ENCODE measurements at regions not wholly inside any gene's neighbourhood (a gene's known extent, or its start where the extent isn't known, plus 50 kb on each side); places are given as distances from the start of the nearest gene placed in this dataset.

DNA sequence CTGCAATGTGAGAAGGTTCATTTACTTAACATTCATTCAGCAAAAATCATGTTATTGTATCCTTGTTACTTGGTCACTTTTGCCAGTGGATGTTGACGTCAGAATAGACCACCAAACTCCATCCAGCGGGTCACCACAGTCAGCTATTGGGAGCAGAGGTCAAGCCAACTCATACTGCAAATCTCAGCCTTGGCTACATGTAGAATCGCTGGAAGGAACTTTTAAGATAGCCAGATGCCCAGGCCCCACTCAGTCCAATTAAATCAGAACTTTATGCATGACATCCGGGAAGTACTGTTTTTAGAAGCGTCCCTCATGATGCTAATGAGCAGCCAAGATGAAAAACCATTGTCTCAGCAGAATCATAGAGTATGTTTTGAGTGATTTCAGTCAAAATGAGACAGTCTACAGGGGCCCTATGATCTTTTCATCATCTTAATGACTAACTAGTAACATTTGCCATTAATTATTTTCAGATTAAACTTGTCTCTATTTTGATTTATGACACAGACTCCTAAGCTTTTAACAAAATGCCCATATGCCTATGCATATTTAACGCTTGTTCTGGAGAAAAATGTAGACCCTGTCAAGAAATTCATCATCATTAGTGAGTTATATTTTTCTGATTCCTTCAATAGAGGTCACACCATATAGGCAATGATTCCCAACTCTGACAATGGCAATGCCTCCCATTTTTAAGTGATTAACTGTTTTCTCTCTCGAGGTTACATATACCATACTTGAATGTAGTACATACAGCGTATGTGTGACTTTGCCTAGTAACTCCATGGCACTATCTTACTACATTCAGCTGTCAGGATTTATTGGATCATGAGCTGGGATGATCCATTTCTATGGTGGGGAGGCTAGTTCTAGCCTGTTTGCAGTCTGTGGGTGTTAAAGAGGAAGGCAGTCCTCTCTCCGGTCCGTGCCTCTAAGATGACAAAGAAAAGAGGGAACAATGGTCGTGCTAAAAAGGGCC is 63.7 kb upstream of the CCBE1 start:
- intact Hi-C loops (cut with DNase I), result no loop called here
- DNase-seq, result no peak

DNA sequence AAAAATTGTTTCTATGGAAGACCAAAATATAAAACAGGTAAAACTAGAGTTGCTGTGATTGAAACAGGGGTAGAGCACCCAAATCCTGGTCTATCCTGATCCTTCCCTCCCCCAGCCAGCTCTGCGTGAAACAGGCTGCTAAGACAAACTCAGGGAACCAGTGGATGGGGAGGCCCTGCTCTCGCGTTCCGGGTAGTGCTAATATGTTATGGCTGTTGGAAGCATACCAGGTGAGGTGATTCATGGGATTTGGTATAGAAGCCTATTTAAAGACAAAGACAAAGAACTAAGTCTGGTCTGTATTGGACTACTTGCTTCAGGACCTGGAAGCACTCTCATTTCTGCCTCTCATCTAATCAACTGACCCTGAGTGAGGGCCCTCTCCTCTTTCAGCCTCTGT is 63.0 kb upstream of the CCBE1 start:
- intact Hi-C loops (cut with DNase I), result no loop called here
- DNase-seq, result no peak

DNA sequence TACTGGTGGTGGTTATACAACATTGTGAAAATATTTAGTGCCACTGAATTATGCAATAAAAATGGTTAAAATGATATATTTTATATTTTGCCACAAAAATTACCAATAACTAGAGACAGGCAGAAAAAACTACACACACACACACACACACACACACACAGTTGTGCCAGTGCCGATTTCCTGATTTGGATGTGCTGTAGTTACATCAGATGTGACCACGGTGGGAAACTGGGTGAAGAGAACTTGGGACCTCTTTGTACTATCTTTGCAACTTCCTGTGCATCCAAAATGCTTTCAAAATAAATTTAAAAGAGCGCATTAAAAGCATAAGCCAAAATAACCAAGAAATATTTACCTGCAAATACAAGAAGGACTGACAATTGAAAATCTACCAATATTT is 61.6 kb upstream of the CCBE1 start:
- no peak for DNase-seq
- intact Hi-C loops (cut with DNase I), result no loop called here

DNA sequence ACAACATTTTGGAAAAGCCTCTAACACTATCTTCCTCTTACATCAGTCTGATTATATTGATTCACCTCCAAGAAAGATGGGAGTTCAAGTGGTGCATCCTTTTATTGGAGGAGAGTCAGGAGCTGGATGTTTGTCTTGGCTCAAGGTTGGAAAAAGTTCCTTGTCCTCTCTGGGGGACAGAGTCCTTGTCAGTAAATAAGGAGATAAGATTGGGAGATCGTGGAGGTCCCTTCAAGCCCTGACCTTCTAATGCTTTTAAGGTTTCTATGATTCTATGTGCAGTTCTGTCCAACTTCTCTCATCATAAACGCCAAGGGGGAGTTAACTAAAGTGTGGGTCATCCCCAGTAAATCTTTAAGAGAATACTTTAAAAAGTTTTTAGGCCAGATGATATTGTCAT is 60.9 kb upstream of the CCBE1 start:
- intact Hi-C loops (cut with DNase I), result no loop called here

DNA sequence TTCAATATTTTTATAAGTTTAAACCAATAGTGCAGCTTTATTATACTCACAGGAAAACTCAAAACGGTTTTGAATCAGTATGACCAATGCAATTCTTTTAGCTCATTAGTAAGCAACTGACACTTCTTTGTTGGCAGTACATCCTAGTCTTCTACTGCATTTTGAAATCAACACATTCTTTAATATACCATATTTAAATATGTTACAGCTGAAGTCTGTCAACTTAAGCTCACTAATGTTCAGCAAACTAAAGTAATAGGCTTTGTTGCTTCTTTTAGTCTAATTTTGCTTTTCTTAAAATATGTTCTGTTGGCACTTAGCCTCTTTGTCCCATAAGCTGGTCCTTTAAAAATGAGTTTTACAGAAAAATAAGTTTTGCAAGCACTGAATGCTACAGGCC is 55.4 kb upstream of the CCBE1 start:
- DNase-seq, result no peak
- intact Hi-C loops (cut with DNase I), result no loop called here

More for the DNA sequence above, 60.9 kb upstream of the CCBE1 start:
- no peak for DNase-seq

DNA sequence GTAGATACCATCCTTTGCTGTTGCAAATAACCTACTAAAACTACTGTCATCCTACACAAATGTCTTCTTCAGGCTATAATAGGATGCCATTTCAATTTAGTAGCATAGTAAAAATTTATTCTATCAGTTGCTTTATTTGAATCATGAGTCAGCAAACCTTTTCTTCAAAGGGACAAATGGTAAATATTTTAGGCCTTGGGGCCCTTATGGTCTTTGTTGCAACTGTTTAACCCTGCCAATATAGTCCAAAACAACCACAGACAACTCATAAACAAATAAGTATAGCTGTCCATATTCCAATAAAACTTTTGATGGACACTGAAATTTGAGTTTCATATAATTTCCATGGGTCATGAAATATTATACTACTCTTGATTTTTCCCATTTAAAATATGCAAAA is 54.0 kb upstream of the CCBE1 start:
- intact Hi-C loops (cut with DNase I), result no loop called here
- no peak for DNase-seq

DNA sequence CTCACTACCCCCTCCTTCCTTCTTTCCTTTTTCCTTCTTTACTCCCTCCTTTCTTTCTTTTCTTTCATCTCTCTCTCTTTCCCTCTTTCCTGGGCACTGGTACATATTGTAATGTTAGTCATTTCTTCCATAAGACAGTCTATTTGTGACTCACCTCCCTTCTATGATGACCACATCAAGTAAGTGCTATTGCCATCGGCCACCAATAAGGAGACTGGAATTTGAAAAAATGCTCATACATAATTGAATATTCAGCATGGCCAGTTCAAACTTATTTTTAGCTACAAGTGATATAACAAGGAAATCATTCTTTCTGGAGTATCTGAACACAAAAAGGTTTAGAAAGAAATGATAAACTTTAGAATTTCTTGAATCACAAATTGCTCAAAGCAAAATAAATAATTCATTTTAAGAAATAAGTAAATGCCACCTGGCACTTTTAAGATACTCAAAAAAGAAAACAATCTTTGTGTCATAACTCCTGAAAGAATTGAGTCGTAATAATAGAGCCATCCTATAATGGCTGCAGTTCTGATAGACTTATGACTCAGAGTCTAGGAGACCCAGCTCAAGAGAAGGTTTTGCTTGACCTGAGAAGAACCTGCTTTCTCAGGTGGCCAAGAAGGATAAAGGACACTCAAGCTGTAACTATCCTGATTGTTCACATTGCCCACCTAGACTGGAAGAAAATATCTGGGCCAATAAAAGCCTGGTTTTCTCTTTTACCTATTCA is 51.6 kb upstream of the CCBE1 start:
- DNase-seq, result no peak
- intact Hi-C loops (cut with DNase I), result no loop called here

All from posterior cingulate gyrus (tissue), 11 donors.